GM18870 (cell line): ENCODE measurements at regions not wholly inside any gene's neighbourhood (a gene's known extent, or its start where the extent isn't known, plus 50 kb on each side); places are given as distances from the start of the nearest gene placed in this dataset.
"Not testable (repeated sequence)": the region's sequence is repeated elsewhere in the genome, so short reads cannot be mapped to it uniquely, and the experiment has no call there.

ENCODE experiments used
- ATAC-seq: cut with Tn5 transposase; IDR thresholded peaks from one replicate; pipeline ENCODE4 v1.9.1; 2021; ENCODE audit warnings: moderate library complexity; ENCODE audit not compliant: unreplicated experiment

DNA sequence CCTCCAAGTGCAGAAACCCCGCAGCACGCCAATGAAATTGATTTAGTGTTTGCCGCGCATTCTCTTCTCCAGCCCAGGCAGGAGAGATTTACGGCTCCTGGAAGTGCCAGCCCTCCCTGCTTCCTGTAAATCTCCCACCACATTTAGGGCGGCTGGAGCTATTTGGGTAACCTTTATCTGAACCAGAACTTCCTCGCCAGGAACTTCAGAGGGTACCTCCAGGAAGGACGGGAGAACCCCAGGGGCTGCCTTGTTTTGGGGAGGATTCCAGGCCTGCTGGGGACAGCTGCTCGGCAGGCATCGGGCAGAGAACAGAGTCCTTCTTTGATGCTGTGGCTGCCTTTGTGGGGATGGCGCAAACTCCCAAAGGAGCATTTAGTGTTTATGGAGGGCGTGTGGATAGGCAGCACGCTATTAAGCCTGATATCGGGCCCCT lies 122.0 kb upstream of the MYCN start:
- ATAC-seq = no peak

GRCh38 chr2:15818881-15819280 lies 121.5 kb upstream of the MYCN start:
- ATAC-seq = no peak

DNA sequence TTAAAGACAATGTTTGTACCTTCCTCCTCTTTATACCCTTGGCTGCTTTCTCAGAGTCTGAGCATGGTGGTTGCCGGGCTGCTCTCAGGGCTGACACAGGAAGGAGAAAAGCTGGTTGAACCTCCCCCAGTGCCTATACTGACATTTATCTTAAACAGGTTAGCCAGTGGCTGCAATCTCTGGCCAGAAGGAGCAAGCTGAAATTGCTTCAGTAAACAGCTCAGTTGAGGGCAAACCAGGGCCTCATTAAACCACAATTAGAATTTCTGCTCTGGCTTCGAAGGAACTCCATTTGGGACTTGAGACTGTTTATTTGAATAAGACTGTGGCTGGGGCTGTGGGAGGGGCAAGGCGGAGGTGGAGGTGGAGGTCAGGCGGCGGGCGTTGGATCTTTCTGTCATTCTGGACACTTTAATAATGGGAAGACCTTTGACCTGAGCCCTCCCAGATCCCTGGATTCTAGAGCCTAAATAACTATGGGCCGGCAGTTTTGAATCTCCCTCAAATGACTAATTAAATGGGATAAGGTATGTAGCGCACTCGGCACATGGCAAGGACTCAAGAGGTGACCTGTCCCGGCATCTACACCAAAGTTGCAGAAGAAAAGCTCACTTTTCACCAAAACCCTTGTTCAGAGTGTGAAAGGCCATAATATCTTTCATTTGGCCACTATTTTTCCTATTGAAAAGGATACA lies 120.6 kb upstream of the MYCN start:
- ATAC-seq = no peak

GRCh38 chr2:15820257-15820566 lies 120.1 kb upstream of the MYCN start:
- ATAC-seq = no peak

DNA sequence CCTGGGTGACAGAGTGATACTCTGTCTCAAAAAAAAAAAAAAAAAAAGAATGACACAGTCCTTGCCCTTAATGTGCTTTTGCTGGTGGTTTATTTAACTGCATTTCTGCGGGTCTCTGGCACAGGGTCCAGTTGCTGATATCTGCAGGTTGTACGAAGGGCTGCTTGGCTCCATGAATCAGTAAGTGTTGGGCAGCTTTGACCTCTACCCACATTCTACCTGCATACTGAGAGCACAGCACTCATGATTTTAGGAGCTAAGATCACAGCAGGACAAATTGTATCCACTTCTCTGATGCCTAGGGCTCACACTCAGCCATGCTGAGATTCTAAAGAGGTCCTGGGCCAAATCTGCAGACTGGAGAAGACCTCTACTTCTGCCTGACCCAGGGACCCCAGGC lies 119.4 kb upstream of the MYCN start:
- ATAC-seq = no peak

- no peak for ATAC-seq
These were observed 118.0 kb upstream of the MYCN start for GRCh38 chr2:15822151-15823044.

DNA sequence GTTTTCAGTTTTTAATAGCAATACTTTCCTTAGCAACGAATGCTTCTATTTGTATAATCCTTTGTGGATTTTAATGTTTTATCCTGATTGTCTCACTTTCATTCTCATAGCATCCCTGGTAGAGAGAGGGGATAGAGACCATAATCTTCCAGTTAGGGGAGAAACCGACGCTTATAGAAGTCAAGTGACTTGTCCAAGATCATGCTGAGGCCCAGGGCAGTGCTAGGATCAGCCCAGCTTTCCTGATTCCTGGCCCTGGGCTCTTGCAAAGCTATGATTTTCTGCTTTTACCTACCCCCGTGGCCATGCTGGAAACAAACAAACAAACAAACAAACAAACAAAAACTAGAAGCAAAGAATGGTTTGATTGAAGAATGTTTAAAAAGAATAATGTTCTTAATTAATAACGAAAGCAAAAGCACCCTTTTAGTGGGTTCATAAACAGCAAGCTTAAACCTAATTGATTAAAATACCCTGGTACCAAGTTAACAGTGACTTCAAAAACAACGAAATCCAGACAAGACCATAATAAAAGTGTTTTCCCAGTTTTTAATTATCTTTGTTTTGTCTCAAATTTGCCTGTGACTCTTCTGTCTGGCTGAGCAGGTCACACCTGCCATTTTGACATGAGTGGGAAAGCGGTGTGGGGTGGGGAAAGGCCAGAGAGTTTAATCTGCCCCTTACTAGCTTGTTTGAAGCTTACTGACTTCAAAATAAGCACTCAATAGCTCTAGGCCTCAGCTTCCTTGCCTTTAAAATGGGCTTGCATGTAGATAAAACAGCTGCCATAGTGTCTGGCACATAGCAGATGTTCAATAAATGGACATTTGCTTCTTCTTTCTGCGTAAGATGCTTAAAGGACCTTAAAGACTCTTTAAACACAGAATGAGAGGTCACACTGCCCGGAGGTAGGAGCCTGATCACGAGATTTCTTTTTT lies 116.6 kb upstream of the MYCN start:
- no peak for ATAC-seq

DNA sequence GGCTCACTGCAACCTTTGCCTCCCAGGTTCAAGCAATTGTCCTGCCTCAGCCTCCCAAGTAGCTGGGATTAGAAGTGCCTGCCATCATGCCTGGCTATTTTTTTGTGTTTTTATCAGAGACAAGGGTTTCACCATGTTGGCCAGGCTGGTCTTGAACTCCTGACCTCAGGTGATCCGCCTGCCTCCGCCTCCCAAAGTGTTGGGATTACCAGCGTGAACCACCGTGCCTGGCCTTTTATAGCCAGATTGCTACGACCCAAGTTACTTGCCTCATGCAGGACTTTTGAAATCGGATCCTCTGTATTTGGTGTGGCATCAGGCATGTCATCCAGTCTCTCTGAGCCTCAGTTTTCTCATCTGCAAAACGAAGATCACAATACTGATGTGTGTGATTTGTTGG lies 115.9 kb upstream of the MYCN start:
- ATAC-seq = not testable (repeated sequence)

GRCh38 chr2:15825276-15825980 lies 114.9 kb upstream of the MYCN start:
- no peak for ATAC-seq

DNA sequence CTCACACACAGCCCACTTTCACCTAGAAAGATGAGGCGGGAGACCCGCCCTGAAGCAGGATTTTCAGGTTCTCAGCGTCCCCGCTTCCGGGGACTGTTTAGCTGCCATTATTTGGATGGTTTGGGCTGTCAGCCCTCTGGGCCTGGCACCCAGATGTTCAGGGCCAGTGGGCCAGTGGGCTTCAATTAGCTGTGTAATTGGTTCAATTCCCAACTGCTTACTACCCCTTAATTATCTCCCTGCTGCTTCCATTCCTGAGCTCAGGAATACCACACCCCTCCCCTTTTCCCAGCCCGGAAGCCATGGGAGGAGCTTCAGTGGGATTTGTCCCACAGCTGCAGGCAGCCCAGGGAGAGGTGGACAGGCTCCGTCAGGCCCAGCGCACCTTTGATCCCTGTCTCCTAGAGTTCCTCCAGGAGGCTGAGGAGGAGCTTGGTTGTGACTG lies 114.1 kb upstream of the MYCN start:
- ATAC-seq = no peak

DNA sequence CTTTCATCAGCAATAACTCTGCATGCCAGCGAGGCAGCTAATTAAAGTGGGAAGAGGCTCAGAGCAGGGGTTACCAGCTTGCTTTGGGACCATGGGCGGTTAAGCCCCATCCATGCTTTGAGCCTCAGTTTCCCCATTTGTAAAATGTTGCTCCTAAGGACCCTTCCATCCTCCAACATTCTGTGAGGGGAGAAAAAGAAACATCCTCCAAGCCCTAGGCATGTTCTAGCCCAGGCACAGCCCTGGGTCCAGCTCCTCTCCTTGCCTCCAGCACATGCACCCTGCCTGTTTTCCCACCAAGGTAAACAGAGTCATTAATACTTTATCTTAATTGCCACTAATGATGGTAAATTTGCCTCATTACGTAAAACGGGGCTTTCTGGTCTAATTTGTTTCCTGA lies 113.3 kb upstream of the MYCN start:
- no peak for ATAC-seq

GRCh38 chr2:15828576-15828975 lies 111.8 kb upstream of the MYCN start:
- ATAC-seq = no peak

DNA sequence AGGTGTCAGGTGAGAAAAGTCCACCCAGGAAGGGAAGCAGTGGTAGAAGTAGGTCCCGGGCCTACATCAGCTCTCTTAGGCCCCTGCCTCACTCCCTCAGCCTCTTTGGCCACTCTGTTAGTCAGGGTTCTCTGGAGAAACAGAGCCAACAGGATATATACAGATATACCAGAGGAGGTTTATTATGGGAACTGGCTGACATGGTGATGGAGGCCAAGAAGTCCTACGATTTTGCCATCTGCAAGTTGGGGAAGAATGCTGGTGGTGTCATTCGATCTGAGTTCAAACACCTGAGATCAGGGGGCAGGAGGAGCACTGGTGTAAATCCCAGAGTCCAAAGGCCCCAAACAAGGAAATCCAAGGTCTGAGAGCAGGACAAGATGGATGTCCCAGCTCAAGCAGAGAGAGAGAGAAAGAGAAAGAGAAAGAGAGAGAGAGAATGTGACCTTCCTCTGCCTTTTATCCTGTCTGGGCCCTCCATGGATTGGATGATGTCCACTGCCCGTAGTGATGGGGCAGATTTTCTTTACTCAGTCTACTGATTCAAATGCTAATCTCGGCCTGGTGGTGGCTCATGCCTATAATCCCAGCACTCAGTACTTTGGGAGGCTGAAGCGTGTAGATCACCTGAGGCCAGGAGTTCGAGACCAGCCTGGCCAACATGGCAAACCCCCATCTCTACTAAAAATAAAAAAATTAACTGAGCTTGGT lies 111.1 kb upstream of the MYCN start:
- ATAC-seq = no peak

GRCh38 chr2:15829985-15830384 lies 110.4 kb upstream of the MYCN start:
- ATAC-seq = no peak

GRCh38 chr2:15830937-15831549 lies 109.3 kb upstream of the MYCN start:
- ATAC-seq = no peak

DNA sequence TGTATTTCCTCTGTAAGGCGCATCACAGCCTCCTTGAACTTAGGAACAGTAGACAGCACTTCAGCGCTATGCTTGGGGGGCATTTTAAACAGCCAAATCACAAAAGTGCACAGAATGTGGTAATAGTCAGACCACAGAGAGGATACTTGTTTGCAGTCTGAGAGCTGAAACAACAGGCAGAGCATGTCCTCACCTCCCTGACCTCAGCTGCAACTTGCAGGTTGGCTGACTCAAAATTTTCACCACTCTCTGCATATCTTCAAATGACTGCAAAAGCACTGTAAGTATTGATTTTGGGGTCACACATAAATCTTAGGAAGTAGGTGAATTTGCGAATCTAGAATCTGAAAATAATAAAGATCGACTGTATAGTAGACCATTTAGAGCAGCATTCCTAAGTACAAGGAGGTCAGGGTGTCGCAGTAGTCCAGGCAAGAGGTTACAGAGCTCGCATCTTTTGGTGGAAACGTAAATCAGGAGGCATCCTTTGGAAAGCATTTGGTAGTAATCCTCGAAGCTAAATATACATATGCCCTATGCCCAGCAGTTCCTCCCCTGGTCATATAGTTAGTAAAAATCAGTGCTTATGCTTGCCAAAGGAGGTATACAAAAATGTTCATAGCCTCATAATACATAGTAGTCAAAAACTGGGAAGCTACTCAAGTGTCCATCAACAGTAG lies 108.2 kb upstream of the MYCN start:
- ATAC-seq = no peak

- no peak for ATAC-seq
These were observed 107.3 kb upstream of the MYCN start for GRCh38 chr2:15832849-15833680.

DNA sequence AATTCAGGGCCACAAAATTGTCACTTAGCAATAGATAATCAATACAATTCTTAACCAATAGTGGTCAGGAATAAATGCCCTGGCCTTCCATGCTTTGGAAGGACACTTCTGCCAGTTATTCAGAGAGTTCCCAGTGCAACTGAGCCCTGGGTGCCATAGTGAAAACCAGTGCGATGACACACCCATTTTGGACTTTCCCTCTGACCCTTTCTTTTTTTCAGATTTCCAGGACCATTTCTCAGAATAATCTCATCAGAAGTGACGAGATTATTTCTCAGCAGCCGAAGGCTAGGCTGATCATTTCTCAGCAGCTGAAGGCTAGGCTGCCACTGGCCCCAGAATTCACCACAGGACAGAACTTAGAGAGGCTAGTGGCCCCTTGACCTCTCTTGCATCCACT lies 106.6 kb upstream of the MYCN start:
- ATAC-seq = no peak
